ENCODE measurements at regions not wholly inside any gene's neighbourhood (a gene's known extent, or its start where the extent isn't known, plus 50 kb on each side); places are given as distances from the start of the nearest gene placed in this dataset.
"Not testable (repeated sequence)": the region's sequence is repeated elsewhere in the genome, so short reads cannot be mapped to it uniquely, and the experiment has no call there.

DNA sequence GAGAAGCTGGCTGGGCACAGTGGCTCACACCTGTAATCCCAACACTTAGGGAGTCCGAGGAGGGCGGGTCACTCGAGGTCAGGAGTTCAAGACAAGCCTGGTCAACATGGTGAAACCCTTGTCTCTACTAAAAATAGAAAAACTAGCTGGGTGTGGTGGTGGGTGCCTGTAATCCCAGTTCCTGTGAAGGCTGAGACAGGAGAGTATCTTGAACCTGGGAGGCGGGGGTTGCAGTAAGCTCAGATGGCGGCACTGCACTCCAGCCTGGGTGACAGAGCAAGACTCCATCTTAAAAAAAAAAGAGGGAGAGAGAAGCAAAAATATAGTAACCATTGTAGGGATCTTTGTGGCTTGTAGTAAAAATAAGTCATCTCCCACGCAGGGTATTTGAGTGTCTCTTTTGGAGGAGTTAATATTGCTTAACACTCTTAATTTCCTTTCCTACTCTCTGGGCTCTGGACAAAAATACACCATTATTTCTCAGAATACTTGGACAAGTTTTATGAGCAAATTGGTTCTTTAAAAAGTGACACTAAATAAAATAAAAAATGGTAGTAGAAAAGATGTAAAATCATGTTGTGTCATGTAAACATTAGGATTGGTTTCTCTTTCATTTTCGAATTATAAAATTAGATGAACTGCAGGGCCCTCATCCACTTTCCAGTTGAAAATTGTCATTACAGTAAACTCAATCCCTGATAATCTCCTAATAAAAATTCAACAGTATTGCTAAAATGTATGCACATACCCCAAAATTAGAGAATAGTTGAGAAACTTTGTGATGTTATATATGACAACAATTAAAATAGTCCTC, 61.1 kb upstream of the C12orf71 start:
- no peak overlapping the region for H3K4me3 ChIP-seq (ENCODE audit: low read depth, low read length, poor library complexity, severe bottlenecking)
- no peaks in the 10 kb centered on the region for H3K4me1 ChIP-seq (ENCODE audit: insufficient read depth, low read length, poor library complexity, severe bottlenecking)
- no peaks in the 10 kb centered on the region for H3K9me3 ChIP-seq (ENCODE audit: low read length)
- no TSS peak for BruUV-seq (replicated peaks)
- CTCF ChIA-PET (ENCODE audit: unreplicated experiment): no interaction called here
- no peaks in the 10 kb centered on the region for H4K20me1 ChIP-seq (ENCODE audit: insufficient read depth, low read length)
- no peaks in the 10 kb centered on the region for H3K36me3 ChIP-seq (ENCODE audit: insufficient read depth, low read length)
- H3K79me2 ChIP-seq (ENCODE audit: insufficient read depth, low read depth, low read length): no peaks in the 10 kb centered on the region
- TF ChIP-seq CTCF (conservative IDR thresholded peaks at IDR 0.05; ENCODE audit: low read length) (no peak), EZH2phosphoT487 (IDR thresholded peaks at IDR 0.05; ENCODE audit: borderline replicate concordance, low read depth, low read length) (no peak)
- POLR2A ChIA-PET: no interaction called here
- no peak overlapping the region for H3K4me2 ChIP-seq (ENCODE audit: low read length)
- DNase-seq (ENCODE audit: low spot score): no peak
- H2AFZ ChIP-seq (ENCODE audit: low read length): no peak overlapping the region
- intact Hi-C loops (cut with micrococcal nuclease; ENCODE audit: unreplicated experiment): loop anchor here (2.0 to 5.0 kb wide), 3 partner anchors 106 to 163 kb away; no protein-coding TSS in a partner anchor
- H3K9me2 ChIP-seq (ENCODE audit: insufficient read depth, low read length): no peaks in the 10 kb centered on the region
- no peak overlapping the region for H3K27ac ChIP-seq (ENCODE audit: low read depth, low read length, poor library complexity, severe bottlenecking)

- intact Hi-C loops (cut with micrococcal nuclease; ENCODE audit: unreplicated experiment); H3K9me3 ChIP-seq (ENCODE audit: low read length); H2AFZ ChIP-seq (ENCODE audit: low read length); CTCF ChIA-PET (ENCODE audit: unreplicated experiment); H3K9me2 ChIP-seq (ENCODE audit: insufficient read depth, low read length); BruUV-seq (replicated peaks); H3K4me2 ChIP-seq (ENCODE audit: low read length); H3K4me1 ChIP-seq (ENCODE audit: insufficient read depth, low read length, poor library complexity, severe bottlenecking); H3K79me2 ChIP-seq (ENCODE audit: insufficient read depth, low read depth, low read length); H3K36me3 ChIP-seq (ENCODE audit: insufficient read depth, low read length); DNase-seq (ENCODE audit: low spot score); H4K20me1 ChIP-seq (ENCODE audit: insufficient read depth, low read length); H3K4me3 ChIP-seq (ENCODE audit: low read depth, low read length, poor library complexity, severe bottlenecking); H3K27ac ChIP-seq (ENCODE audit: low read depth, low read length, poor library complexity, severe bottlenecking): not testable (repeated sequence)
- POLR2A ChIA-PET: interaction anchor here (1.3 kb wide), 1 partner anchor 31 kb away, joined by 3 read pairs; no protein-coding TSS in a partner anchor
These were observed 63.3 kb upstream of the C12orf71 start for GRCh38 chr12:27145725-27146124.

GRCh38 chr12:27148373-27148772, 66.0 kb upstream of the C12orf71 start:
- ChIA-PET CTCF (ENCODE audit: unreplicated experiment) (no interaction called here), POLR2A (no interaction called here)
- no peak overlapping the region for H3K4me2 ChIP-seq (ENCODE audit: low read length)
- no peak overlapping the region for H3K27ac ChIP-seq (ENCODE audit: low read depth, low read length, poor library complexity, severe bottlenecking)
- H3K4me1 ChIP-seq (ENCODE audit: insufficient read depth, low read length, poor library complexity, severe bottlenecking): no peaks in the 10 kb centered on the region
- no peak for TF ChIP-seq EZH2phosphoT487 (IDR thresholded peaks at IDR 0.05; ENCODE audit: borderline replicate concordance, low read depth, low read length)
- TF ChIP-seq CTCF (conservative IDR thresholded peaks at IDR 0.05; ENCODE audit: low read length): no peak
- H4K20me1 ChIP-seq (ENCODE audit: insufficient read depth, low read length): no peaks in the 10 kb centered on the region
- BruUV-seq (replicated peaks): no TSS peak
- no peak overlapping the region for H2AFZ ChIP-seq (ENCODE audit: low read length)
- H3K9me3 ChIP-seq (ENCODE audit: low read length): no peaks in the 10 kb centered on the region
- DNase-seq (ENCODE audit: low spot score): no peak
- H3K9me2 ChIP-seq (ENCODE audit: insufficient read depth, low read length): no peaks in the 10 kb centered on the region
- H3K36me3 ChIP-seq (ENCODE audit: insufficient read depth, low read length): no peaks in the 10 kb centered on the region
- intact Hi-C loops (cut with micrococcal nuclease; ENCODE audit: unreplicated experiment): no loop called here
- no peaks in the 10 kb centered on the region for H3K79me2 ChIP-seq (ENCODE audit: insufficient read depth, low read depth, low read length)
- no peak overlapping the region for H3K4me3 ChIP-seq (ENCODE audit: low read depth, low read length, poor library complexity, severe bottlenecking)
